SK-N-SH (cell line): ENCODE measurements at regions not wholly inside any gene's neighbourhood (a gene's known extent, or its start where the extent isn't known, plus 50 kb on each side); places are given as distances from the start of the nearest gene placed in this dataset.

Source experiments
- CTCF ChIA-PET: fragments of 300-600, 350-600 bp; formaldehyde crosslinking; extraction: SDS; loops from one replicate; lab custom pipeline; 2021; lab: Yijun Ruan, JAX
- POLR2A ChIA-PET: fragments of 350-600 bp; sonication (Branson Sonifier 250); formaldehyde crosslinking; extraction: SDS; loops from one replicate; lab custom pipeline; 2020; ENCODE audit warnings: antibody characterized with exemption, inconsistent platforms; lab: Yijun Ruan, JAX
- DNase-seq: peaks from one replicate; pipeline ENCODE4 v3.0.0; 2012
- H2AFZ ChIP-seq: fragments of 200-600 bp; sonication (generic); 2 replicates; pipeline ENCODE4 v1.8.1; 2016; ENCODE audit warnings: antibody characterized with exemption, mild to moderate bottlenecking, low read depth
- H3F3A ChIP-seq: fragments of 200-600 bp; sonication (generic); replicated peaks from 2 replicates; pipeline ENCODE3; 2016; ENCODE audit warnings: antibody characterized with exemption, mild to moderate bottlenecking; ENCODE audit not compliant: insufficient read depth
- H3K27ac ChIP-seq, 2 experiments: fragments of 200-500 bp in 1 of 2; fragments of 200-600 bp in 1 of 2; sonication (Bioruptor generic) in 1 of 2; sonication (generic), shearing (Covaris generic) in 1 of 2; 2 replicates each; pipeline versions ENCODE4 v1.5.1 to v1.6.1; 2014 to 2016; ENCODE audit warnings: low read depth in 2 of 2, inconsistent platforms in 1 of 2, low read length in 1 of 2, mild to moderate bottlenecking in 1 of 2, mixed read lengths in 1 of 2
- H3K27me3 ChIP-seq: fragments of 200-600 bp; sonication (generic), shearing (Covaris generic); 2 replicates; pipeline ENCODE4 v1.6.1; 2016; ENCODE audit warnings: mixed run types; ENCODE audit not compliant: insufficient read depth
- H3K36me3 ChIP-seq, 2 experiments: fragments of 200-500 bp in 1 of 2; fragments of 200-600 bp in 1 of 2; sonication (Bioruptor generic) in 1 of 2; sonication (generic) in 1 of 2; replicated peaks in 1 of 2; 2 replicates each; pipeline versions ENCODE3 to v1.5.1; 2014 to 2016; ENCODE audit warnings: low read length in 1 of 2, mild to moderate bottlenecking in 1 of 2; ENCODE audit not compliant: insufficient read depth in 2 of 2, control insufficient read depth in 1 of 2
- H3K4me1 ChIP-seq, 2 experiments: fragments of 200-500 bp in 1 of 2; fragments of 200-600 bp in 1 of 2; sonication (Bioruptor generic) in 1 of 2; sonication (generic), shearing (Covaris generic) in 1 of 2; 2 replicates each; pipeline versions ENCODE4 v1.5.1 to v1.6.1; 2014 to 2016; ENCODE audit warnings: low read depth in 1 of 2, low read length in 1 of 2, mixed run types in 1 of 2; ENCODE audit not compliant: insufficient read depth in 2 of 2, control insufficient read depth in 1 of 2
- H3K4me2 ChIP-seq: fragments of 200-600 bp; sonication (generic), shearing (Covaris generic); 2 replicates; pipeline ENCODE4 v1.6.1; 2017; ENCODE audit warnings: mixed run types
- H3K4me3 ChIP-seq, 2 experiments: fragments of 200-500 bp in 1 of 2; fragments of 200-600 bp in 1 of 2; sonication (Bioruptor generic) in 1 of 2; sonication (generic), shearing (Covaris generic) in 1 of 2; 2 replicates each; pipeline versions ENCODE4 v1.5.1 to v1.8.1; 2014 to 2016; ENCODE audit warnings: low read depth in 2 of 2, inconsistent platforms in 1 of 2, low read length in 1 of 2, mild to moderate bottlenecking in 1 of 2, mixed read lengths in 1 of 2, moderate library complexity in 1 of 2
- H3K79me2 ChIP-seq: fragments of 200-600 bp; sonication (generic); 2 replicates; pipeline ENCODE4 v1.8.1; 2017; ENCODE audit warnings: mild to moderate bottlenecking; ENCODE audit not compliant: insufficient read depth
- H3K9ac ChIP-seq: fragments of 200-600 bp; sonication (generic); 2 replicates; pipeline ENCODE4 v1.6.1; 2017; ENCODE audit warnings: mixed run types
- H3K9me2 ChIP-seq: fragments of 200-600 bp; sonication (generic); 2 replicates; pipeline ENCODE4 v1.6.1; 2017; ENCODE audit warnings: mixed run types
- H3K9me3 ChIP-seq: fragments of 200-600 bp; sonication (generic); 2 replicates; pipeline ENCODE4 v1.6.1; 2017; ENCODE audit warnings: mixed run types, mild to moderate bottlenecking, moderate library complexity
- H4K20me1 ChIP-seq: fragments of 200-600 bp; sonication (generic); 2 replicates; pipeline ENCODE4 v1.6.1; 2017; ENCODE audit warnings: mild to moderate bottlenecking, mixed run types; ENCODE audit not compliant: insufficient read depth
- FOXJ3 ChIP-seq: sonication (generic); formaldehyde crosslinking; IDR thresholded peaks from 2 replicates; pipeline ENCODE4 v1.5.1; 2020; ENCODE audit warnings: mild to moderate bottlenecking, missing genetic modification reagents
- MEF2A ChIP-seq: IDR thresholded peaks from 2 replicates; pipeline ENCODE4 v1.4.0; 2012; ENCODE audit warnings: low read depth, borderline replicate concordance
- MXI1 ChIP-seq: IDR thresholded peaks from 2 replicates; pipeline ENCODE4 v1.6.1; 2012; ENCODE audit warnings: mild to moderate bottlenecking, low read depth, low read length, improper control_type of control experiment
- NRF1 ChIP-seq: IDR thresholded peaks from 2 replicates; pipeline ENCODE4 v1.6.1; 2012; ENCODE audit warnings: low read depth, mild to moderate bottlenecking, low read length
- POLR2AphosphoS5 ChIP-seq: IDR thresholded peaks from 2 replicates; pipeline ENCODE4 v1.6.1; 2012; ENCODE audit warnings: low read depth, low read length
- RAD21 ChIP-seq: IDR thresholded peaks from 2 replicates; pipeline ENCODE4 v1.6.1; 2012; ENCODE audit warnings: mild to moderate bottlenecking, low read length
- RCOR1 ChIP-seq: fragments of 150-350 bp; IDR thresholded peaks from 2 replicates; pipeline ENCODE4 v1.6.1; 2017; ENCODE audit warnings: antibody characterized with exemption, low read length
- RXRA ChIP-seq: IDR thresholded peaks from 2 replicates; pipeline ENCODE4 v1.4.0; 2012; ENCODE audit warnings: low read depth, mild to moderate bottlenecking, borderline replicate concordance
- SIN3A ChIP-seq: IDR thresholded peaks from 2 replicates; pipeline ENCODE4 v1.6.1; 2012; ENCODE audit warnings: low read depth, mild to moderate bottlenecking, low read length, moderate library complexity, borderline replicate concordance
- SMC3 ChIP-seq: IDR thresholded peaks from 2 replicates; pipeline ENCODE4 v1.6.1; 2012; ENCODE audit warnings: low read depth, low read length, improper control_type of control experiment
- TEAD4 ChIP-seq: IDR thresholded peaks from 2 replicates; pipeline ENCODE4 v1.4.0; 2012; ENCODE audit warnings: mild to moderate bottlenecking, borderline replicate concordance; ENCODE audit not compliant: insufficient read depth
- WGBS: methylation state at CpG from one replicate; pipeline ENCODE4 v1.1.6; 2017; ENCODE audit warnings: low lambda C conversion rate; 5-methylcytosine and 5-hydroxymethylcytosine counted together
- TF ChIP-seq, protein P1 (sequence below): fragments of 150-350 bp; IDR thresholded peaks from 2 replicates; pipeline ENCODE4 v1.6.1; 2016; ENCODE audit warnings: mild to moderate bottlenecking, low read depth, low read length
- TF ChIP-seq, protein P2 (sequence below): fragments of 200-600 bp; sonication (generic); IDR thresholded peaks from 2 replicates; pipeline ENCODE4 v1.6.1; 2017; ENCODE audit warnings: antibody characterized with exemption, mild to moderate bottlenecking, moderate library complexity
- TF ChIP-seq, protein P3 (sequence below): IDR thresholded peaks from 2 replicates; pipeline ENCODE4 v1.4.0; 2012; ENCODE audit warnings: low read depth
- TF ChIP-seq, protein P4 (sequence below): IDR thresholded peaks from 2 replicates; pipeline ENCODE4; 2012

DNA sequence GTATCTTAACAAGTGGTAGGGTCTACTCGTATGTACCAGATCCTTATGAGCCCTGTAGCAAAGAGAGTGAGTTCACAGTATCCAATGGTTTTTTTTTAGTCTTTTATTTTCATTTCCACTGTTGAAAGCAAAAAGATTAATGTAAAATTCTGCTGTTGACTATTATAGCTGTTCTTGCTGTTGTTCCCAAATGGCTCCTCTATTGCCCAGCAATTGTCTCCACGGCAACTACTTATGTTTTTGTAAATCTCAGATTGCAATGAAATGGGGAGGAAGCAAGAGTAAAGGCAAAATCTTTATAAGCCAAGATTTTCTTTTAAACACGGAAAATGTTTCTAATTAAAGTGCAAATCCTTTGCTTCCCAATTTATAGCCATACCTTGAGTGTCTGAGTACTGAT lies 406.1 kb downstream of the EPM2A start (continued):
- TF ChIP-seq RAD21 (no peak), RXRA (no peak), SIN3A (no peak), TEAD4 (no peak)

DNA sequence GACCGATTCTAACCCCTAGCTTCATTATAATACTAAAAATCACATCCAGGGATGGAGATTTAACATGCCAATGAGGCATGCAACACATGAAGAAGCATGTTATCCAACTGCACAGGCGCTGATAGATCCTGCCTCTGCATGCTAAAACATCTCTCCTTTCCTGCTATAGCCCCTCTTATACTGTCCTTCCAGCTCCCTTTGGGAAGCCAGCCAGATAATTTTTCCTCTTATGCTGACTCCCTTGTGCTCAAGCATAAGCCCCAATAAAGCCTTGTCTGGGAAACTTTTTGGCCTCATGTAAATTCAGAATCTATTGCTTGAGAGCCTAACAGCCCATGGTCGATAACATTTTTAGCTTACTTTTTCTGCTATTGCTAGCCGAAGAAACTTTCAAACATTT lies 404.3 kb downstream of the EPM2A start:
- Histone ChIP-seq H3K36me3 (no peaks in the 10 kb centered on the region), H3K4me1 (no peaks in the 10 kb centered on the region), H3K4me2 (no peak overlapping the region), H3K9me3 (no peaks in the 10 kb centered on the region), H4K20me1 (no peaks in the 10 kb centered on the region), H3K27me3 (no peaks in the 10 kb centered on the region), H3K9me2 (no peaks in the 10 kb centered on the region), H3K27ac (no peak overlapping the region), H3K79me2 (no peaks in the 10 kb centered on the region), H2AFZ (no peak overlapping the region), H3K4me3 (no peak overlapping the region), H3F3A (no peaks in the 10 kb centered on the region), H3K9ac (no peak overlapping the region)
- 28% methylated on average over 4 of the region's 4 CpGs for WGBS
- POLR2A ChIA-PET = no interaction called here
- TF ChIP-seq TEAD4 = no peak
- no peak for TF ChIP-seq MXI1
- CTCF ChIA-PET = no interaction called here
- DNase-seq = no peak

DNA sequence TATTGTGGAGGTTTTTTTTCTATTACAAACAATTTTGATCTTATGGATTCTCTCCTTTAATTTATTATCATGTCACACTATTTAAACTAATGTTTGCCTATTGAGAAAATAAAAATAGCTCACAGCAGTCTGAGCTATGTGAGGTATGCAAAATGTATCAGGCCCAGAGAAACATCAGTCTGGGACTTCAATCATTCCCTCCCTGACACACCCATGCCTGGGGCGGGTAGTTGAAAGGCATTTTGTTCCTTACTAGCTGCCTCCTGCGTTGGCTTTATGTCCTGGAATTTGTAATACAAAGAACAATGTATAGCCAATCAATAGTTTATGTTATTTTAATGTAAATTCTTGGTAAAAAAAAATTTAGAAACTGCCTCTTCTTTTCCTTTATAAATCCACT lies 403.3 kb downstream of the EPM2A start:
- 22% methylated on average over 2 of the region's 2 CpGs for WGBS
- POLR2A ChIA-PET = no interaction called here
- no peak overlapping the region for H3K4me2 ChIP-seq

DNA sequence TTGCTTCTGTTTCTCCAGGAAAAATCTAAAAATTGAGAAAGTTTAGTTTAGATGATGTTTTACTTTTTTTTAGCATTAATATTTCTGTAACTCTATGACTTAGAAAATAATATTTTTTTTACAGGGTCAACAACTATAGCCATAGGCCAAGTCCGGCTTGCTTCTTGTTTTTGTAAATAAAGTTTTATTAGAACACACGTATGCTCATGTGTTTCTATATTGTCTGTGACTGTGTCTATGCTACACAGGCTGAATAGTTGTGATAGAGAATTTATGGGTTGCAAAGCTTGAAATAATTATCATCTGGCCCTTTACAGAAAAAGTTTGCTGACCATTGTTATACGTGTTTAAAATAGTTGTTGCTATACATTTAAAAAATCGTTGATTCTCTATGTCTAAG lies 399.2 kb downstream of the EPM2A start:
- Histone ChIP-seq H3K27ac (no peak overlapping the region), H3K9ac (no peak overlapping the region), H3K79me2 (no peaks in the 10 kb centered on the region), H3K36me3 (no peaks in the 10 kb centered on the region), H3K4me1 (no peaks in the 10 kb centered on the region), H3K4me2 (no peak overlapping the region), H3F3A (no peaks in the 10 kb centered on the region), H3K4me3 (no peak overlapping the region), H3K27me3 (no peaks in the 10 kb centered on the region), H4K20me1 (no peaks in the 10 kb centered on the region), H3K9me2 (no peaks in the 10 kb centered on the region), H3K9me3 (no peaks in the 10 kb centered on the region), H2AFZ (no peak overlapping the region)
- ChIA-PET CTCF (interaction anchor here (0.9 kb wide), 1 partner anchor 298 kb away, joined by 3 read pairs; no protein-coding TSS in a partner anchor), POLR2A (no interaction called here)
- no peak for DNase-seq
- 63% methylated on average over 4 of the region's 4 CpGs for WGBS
- TF ChIP-seq RXRA (no peak), SMC3 (no peak), RCOR1 (no peak), FOXJ3 (CRISPR knock-in tag) (no peak), MEF2A (no peak), POLR2AphosphoS5 (no peak), SIN3A (no peak), NRF1 (no peak)
- TF ChIP-seq, protein P1, sequence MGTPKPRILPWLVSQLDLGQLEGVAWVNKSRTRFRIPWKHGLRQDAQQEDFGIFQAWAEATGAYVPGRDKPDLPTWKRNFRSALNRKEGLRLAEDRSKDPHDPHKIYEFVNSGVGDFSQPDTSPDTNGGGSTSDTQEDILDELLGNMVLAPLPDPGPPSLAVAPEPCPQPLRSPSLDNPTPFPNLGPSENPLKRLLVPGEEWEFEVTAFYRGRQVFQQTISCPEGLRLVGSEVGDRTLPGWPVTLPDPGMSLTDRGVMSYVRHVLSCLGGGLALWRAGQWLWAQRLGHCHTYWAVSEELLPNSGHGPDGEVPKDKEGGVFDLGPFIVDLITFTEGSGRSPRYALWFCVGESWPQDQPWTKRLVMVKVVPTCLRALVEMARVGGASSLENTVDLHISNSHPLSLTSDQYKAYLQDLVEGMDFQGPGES = no peak
- TF ChIP-seq, protein P2, sequence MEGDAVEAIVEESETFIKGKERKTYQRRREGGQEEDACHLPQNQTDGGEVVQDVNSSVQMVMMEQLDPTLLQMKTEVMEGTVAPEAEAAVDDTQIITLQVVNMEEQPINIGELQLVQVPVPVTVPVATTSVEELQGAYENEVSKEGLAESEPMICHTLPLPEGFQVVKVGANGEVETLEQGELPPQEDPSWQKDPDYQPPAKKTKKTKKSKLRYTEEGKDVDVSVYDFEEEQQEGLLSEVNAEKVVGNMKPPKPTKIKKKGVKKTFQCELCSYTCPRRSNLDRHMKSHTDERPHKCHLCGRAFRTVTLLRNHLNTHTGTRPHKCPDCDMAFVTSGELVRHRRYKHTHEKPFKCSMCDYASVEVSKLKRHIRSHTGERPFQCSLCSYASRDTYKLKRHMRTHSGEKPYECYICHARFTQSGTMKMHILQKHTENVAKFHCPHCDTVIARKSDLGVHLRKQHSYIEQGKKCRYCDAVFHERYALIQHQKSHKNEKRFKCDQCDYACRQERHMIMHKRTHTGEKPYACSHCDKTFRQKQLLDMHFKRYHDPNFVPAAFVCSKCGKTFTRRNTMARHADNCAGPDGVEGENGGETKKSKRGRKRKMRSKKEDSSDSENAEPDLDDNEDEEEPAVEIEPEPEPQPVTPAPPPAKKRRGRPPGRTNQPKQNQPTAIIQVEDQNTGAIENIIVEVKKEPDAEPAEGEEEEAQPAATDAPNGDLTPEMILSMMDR = no peak

More for the DNA sequence above, 403.3 kb downstream of the EPM2A start:
- no peak overlapping the region for H3K4me3 ChIP-seq
- H3K9me3 ChIP-seq = no peaks in the 10 kb centered on the region
- no peak overlapping the region for H3K27ac ChIP-seq
- no peaks in the 10 kb centered on the region for H3K4me1 ChIP-seq
- no peak overlapping the region for H2AFZ ChIP-seq
- H3K36me3 ChIP-seq = no peaks in the 10 kb centered on the region
- no peaks in the 10 kb centered on the region for H3K9me2 ChIP-seq
- H3F3A ChIP-seq = no peaks in the 10 kb centered on the region
- CTCF ChIA-PET = interaction anchor here (1.2 kb wide), 1 partner anchor 11 kb away, joined by 3 read pairs; no protein-coding TSS in a partner anchor
- H3K27me3 ChIP-seq = no peaks in the 10 kb centered on the region
- no peaks in the 10 kb centered on the region for H4K20me1 ChIP-seq
- no peak overlapping the region for H3K9ac ChIP-seq
- TF ChIP-seq, protein P3, sequence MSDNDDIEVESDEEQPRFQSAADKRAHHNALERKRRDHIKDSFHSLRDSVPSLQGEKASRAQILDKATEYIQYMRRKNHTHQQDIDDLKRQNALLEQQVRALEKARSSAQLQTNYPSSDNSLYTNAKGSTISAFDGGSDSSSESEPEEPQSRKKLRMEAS = no peak
- TF ChIP-seq, protein P4, sequence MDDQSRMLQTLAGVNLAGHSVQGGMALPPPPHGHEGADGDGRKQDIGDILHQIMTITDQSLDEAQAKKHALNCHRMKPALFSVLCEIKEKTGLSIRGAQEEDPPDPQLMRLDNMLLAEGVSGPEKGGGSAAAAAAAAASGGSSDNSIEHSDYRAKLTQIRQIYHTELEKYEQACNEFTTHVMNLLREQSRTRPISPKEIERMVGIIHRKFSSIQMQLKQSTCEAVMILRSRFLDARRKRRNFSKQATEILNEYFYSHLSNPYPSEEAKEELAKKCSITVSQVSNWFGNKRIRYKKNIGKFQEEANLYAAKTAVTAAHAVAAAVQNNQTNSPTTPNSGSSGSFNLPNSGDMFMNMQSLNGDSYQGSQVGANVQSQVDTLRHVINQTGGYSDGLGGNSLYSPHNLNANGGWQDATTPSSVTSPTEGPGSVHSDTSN = no peak
- TF ChIP-seq MEF2A = no peak
- no peaks in the 10 kb centered on the region for H3K79me2 ChIP-seq
- DNase-seq = no peak
